ENCODE measurements at regions not wholly inside any gene's neighbourhood (a gene's known extent, or its start where the extent isn't known, plus 50 kb on each side); places are given as distances from the start of the nearest gene placed in this dataset.

- no peak for TF ChIP-seq CTCF (IDR thresholded peaks at IDR 0.05)
- no peak for TF ChIP-seq POLR2A (IDR thresholded peaks at IDR 0.05; ENCODE audit: low read depth)
- no peak for TF ChIP-seq POLR2AphosphoS5 (IDR thresholded peaks at IDR 0.05)
Measured at GRCh38 chr2:183404392-183404791, 280.1 kb downstream of the NUP35 start.

Data from esophagus muscularis mucosa (tissue), 3 donors.